ENCODE measurements at regions not wholly inside any gene's neighbourhood (a gene's known extent, or its start where the extent isn't known, plus 50 kb on each side); places are given as distances from the start of the nearest gene placed in this dataset.

DNA sequence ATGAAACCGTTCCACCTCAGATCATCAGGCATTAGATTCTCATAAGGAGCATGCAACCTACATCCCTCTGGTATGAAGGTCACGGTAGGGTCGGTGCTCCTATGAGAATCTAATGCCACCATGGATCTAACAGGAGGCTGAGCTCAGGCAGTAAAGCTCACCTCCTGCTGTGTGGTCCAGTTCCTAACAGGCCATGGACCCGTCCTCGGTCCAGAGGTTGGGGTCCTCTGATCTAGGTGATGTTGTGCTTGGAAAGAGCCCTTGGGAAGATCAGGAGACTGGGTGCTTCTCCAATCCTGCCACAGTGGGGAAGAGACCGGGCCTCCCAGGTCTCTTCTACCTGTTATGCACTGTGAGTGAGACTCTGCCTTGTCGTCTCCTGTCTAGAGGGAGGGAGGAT is 104.6 kb downstream of the ACKR3 start:
- no peak for DNase-seq

DNA sequence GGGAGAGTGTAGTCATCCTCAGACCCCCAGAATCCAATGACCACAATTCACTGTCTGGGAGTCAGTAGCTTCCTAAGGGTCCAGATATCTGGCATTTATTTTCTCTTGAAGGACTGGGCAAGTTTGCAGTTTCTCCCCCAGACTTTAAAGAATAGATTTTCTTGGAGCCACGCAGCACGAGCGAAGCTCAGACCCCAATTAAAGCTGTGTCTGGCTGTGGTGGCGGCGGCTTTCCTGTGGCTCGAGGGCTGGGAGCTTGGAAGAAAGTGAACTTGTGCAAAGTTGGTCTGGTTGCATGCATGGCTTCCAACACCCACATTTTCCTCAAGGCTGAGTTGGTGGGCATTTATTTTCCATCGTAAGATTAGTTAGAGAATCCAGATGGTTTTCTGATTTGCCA is 105.0 kb downstream of the ACKR3 start:
- no peak for DNase-seq

DNA sequence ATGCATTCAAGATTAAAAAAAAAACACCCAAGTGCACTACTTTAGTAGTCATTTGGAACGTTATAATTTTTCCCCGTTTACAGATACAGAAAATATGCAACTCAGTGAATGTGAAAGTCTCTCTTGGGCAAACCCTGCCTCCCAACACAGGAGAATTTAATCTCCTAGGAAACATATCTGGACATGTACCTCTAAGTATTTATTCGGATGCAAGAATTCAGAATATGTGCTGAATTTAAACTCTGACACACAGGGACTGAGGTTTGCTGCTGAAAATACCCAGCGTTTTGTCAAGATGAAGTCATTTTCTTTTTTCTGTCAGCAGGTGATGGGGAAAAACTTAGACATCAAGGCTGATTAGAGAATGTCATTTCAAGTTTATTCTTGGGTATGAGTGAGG is 105.4 kb downstream of the ACKR3 start:
- DNase-seq: no peak

- no peak for DNase-seq
Measured at GRCh38 chr2:236675526-236675925, 105.9 kb downstream of the ACKR3 start.

GRCh38 chr2:236676136-236676873 is 106.7 kb downstream of the ACKR3 start:
- DNase-seq: no peak

DNA sequence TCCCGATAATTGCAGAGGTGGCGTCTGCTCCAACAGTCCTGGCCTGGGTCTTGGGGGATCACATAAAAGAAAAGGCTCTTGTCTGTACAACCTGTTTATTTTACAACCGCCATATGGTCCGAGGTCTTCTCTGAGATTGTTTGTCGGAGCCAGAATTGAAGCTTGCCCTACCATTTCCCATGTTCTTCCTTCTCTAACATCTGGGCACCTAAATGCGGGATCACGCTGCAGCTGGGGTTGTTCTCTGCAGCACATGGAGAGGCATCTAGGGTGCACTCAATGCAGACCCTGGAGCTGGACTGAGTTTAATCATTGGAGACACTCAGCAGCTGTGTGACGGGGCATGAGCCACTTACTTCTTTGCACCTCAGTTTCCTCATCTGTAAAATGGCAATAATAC is 107.7 kb downstream of the ACKR3 start:
- DNase-seq: no peak

- DNase-seq: no peak
Measured at GRCh38 chr2:236678307-236678975, 108.8 kb downstream of the ACKR3 start.

- DNase-seq: no peak
Measured at GRCh38 chr2:236679884-236680860, 110.5 kb downstream of the ACKR3 start.

- no peak for DNase-seq
Measured at GRCh38 chr2:236682651-236683422, 113.2 kb downstream of the ACKR3 start.

DNA sequence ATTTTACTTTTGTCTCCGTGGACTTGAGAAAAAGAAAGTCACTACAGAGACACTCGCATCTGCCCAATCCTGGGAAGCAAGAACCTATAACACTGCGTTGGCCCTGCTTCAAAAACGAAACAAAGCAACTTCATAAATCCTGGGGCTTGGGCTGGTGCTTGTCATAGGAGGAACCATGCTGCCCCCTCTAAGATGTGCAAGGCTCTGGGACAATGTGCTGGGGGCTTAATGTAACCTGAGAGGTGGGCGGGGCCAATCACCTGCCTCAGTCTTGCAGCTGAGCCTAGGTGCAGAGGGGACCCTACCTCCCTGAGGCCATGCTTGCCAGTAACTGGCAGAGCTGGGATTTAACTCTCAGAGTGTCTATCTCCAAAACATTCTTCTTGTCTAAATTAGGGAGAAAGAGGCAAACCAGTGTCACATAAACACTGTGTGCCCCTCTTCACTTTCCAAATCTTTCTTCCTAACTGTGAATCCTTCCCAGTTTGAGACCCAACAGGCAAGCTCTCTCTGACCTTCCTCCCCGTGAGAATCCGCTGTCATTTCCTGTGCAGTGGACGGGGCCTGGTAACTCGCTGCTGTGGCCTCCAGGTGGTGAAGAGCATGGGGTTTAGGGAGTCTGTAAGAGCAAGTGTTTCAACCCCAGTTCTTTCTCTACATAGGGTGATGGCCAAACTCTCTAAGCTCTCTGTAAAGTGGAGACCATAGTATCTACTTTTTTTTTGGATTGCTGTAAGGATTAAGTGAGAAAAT is 115.1 kb downstream of the ACKR3 start:
- DNase-seq: no peak

DNA sequence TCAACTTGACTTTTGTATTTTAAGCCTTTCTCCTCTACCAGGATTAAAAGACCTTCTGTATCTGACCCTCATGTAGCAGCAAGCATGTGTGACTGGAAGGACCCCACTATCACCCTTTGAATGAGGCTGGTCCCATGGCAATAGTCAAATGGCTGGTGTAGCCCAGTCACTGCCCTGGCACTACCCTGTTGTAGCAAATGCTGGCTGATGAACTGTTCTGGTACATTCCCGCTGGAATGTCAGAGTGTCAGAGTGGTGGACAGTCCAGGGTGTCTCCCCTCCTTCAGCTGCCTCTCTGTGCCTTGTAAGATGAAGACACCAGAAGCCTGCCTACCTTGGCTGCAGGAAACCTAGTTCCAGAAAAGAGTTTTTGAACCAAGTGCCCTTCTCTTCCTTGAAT is 115.7 kb downstream of the ACKR3 start:
- DNase-seq: no peak

- no peak for DNase-seq
Measured at GRCh38 chr2:236685979-236686520, 116.4 kb downstream of the ACKR3 start.

DNA sequence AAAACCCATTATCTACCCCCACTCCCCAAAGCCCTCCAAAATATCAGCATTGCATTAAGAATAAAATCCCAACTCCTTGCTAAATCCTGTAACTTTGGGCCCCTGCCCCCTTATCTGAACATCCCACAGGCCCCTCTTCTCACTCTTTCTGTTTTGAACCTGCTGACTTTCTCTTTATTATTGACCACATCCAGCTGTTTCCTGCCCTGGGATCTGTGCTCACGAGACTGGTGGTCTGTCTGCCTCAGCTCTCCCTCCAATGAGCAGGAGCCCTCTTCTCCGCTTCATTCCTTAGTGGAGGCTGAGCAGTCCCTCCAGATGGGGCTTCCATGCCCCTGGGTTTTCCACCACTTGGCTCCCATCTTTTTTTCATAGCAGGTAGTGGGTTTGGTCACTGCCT is 116.9 kb downstream of the ACKR3 start:
- no peak for DNase-seq

DNA sequence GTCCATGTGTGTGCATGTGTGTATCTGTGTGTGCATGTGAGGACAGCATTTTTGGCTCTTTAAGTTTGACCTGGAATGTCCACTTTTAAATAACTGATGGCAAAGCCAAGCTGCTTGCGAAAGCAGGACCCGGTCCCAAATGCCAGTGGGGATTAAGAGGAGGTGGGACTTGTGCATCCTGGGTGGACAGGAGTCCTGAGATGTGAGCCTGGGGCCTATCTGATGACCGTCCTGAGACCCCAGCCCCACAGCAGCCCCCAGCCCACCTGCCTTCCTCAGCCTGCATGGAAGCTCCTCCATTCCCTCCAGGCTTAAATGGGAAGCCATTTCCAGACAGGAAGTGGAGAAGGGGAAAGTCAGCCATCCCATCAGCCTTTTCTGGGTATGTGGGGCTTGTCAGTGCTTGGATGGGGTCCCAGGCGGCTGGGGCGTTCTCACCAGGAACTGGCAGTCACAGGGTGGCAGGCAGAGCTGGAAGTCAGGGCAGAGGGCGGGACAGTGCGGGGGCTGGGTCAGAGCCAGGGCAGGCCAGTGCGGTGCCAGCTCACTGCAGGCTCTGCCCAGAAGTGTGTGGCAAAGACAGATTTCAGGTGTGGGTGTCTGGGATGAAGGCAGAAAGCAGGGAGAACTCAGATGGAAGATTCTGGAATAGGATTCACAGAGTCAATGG is 117.8 kb downstream of the ACKR3 start:
- no peak for DNase-seq

DNA sequence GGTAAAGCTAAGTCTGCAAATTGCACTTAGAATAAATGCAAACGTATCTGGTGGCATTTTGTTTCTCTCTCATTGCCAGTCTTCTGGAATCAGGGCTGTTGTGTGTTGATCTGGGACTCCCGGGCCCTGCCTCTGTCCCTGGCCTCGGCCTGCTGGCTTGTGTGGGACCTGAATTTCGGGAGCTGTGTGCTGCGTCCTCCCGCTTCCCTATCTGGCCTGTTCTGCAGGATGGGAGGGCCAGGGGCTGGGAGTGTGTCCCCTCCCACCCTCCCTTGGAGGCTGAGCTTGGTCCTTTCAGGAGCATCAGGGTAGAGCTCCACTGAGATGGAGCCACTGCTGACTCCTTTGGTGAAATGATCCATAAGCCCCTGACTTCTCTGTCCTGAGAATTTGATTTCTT is 118.5 kb downstream of the ACKR3 start:
- no peak for DNase-seq

GRCh38 chr2:236688563-236689392 is 119.2 kb downstream of the ACKR3 start:
- no peak for DNase-seq

DNA sequence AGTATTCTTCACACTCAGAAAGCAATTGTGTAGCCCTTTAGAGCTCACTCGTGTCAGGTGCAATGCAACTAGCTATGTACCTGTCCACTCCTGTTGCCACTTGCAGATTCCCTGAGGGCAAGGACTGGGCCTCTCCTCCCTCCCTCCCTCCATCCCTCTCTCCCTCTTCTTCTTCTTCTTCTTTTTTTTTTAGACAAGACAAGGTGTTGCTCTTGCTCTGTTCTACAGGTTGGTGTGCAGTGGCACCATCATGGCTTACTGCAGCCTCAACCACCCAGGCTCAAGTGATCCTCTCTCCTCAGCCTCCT is 119.7 kb downstream of the ACKR3 start:
- DNase-seq: no peak

- no peak for DNase-seq
Measured at GRCh38 chr2:236689981-236690380, 120.4 kb downstream of the ACKR3 start.

DNA sequence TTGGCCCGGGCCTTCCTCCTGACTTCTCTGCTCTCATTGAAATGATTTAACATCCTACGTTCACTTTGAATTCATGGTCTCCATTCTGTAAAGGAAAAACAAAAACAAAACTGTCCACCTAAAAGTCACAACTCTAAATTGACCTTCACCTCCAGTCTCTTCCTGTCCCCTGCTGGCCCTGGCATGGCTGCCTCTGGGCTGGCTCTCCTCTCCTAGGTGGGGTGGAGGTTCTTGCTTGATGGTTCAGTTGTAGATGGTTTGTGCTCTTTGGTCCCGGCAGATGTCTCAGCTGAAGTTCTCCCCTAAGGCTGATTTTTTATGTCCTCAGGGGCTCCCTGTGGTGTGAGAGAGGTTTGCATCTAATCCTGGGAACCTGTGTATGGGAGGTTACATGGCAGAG is 121.1 kb downstream of the ACKR3 start:
- no peak for DNase-seq

DNA sequence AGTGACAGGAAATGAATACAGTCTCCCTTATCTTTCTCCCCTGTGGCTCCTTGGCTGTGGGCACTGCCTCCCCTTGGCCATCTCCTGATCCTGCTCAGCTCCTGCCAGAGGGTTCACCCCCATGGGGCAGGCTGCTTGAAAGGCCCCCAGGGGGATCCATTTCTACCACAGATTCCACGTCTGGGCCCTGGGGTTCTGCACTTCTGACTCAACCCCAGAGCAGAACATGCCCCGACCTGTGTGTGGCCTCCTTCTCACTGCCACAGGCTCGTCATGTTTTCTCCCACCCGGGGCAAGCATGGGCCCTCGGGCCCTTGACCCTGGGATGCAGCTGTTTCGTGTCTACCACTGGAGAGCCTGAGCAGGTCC is 122.2 kb downstream of the ACKR3 start:
- DNase-seq: no peak

Measured in suppressor macrophage treated with lipopolysaccharide for 1 hour (primary cell).